Left colon (tissue), 2 donors: ENCODE measurements at regions not wholly inside any gene's neighbourhood (a gene's known extent, or its start where the extent isn't known, plus 50 kb on each side); places are given as distances from the start of the nearest gene placed in this dataset.

ENCODE experiments used
- ATAC-seq: fragments of 200-7000 bp; cut with Tn5 transposase; one replicate; pipeline ENCODE4 v1.9.1; 2020; ENCODE audit warnings: mild to moderate bottlenecking, moderate library complexity
- DNase-seq, 2 donors: peaks; one replicate each; pipeline ENCODE4 v3.0.0-alpha.2; 2020
- intact Hi-C, 2 donors: fragments of 100-400 bp; cut with DNase I in 1 of 2; cut with micrococcal nuclease in 1 of 2; formaldehyde crosslinking; loops; one replicate each; pipeline versions ENCODE4 v1.11.2 to v1.14.0; 2022; cut with DNase I, micrococcal nuclease
- donor health status: DM: no; HTN: no; CAD: no.
- donor health status: DM: yes; HTN: yes; CAD: no.

DNA sequence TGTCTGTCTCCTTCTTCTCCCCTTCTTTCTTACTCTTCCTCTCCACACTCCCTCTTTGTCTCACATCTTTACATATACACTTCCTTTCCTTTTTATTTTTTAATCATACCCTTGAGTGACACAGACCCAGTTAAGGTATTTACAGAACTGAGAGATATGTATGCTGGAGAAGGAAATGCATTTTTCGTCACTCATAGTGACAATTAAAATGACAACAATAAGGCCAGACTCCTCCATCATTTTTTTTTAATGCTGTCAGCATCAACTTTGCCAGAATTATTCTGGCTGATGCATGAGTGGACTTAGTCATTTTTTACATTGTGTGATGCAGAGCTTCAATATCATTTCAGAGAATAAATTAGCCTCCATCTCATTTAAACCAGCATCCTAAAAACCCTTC is 272.9 kb downstream of the TMEM38B start:
- no peak for DNase-seq
- no peak for ATAC-seq
- intact Hi-C loops = no loop called here

DNA sequence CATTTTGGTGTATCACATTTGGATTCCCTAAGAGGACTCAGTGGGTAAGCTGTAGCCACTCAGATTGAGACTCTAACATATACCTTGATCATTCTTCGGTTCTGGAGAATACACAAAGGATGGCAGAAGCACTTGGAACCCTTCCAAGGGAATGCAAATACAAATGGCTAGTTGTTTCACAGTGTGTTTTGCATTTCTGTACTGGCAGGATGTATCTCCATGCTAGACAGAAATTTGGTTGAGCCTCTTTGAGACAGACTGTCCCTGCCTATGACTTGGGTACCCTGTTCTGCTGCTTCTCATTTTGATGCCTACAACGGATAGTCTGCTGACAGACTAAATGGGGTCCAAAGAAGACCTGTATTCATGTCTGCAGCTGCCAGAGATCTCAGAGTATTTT is 273.5 kb downstream of the TMEM38B start:
- DNase-seq (no peak), ATAC-seq (no peak)
- intact Hi-C loops = no loop called here

DNA sequence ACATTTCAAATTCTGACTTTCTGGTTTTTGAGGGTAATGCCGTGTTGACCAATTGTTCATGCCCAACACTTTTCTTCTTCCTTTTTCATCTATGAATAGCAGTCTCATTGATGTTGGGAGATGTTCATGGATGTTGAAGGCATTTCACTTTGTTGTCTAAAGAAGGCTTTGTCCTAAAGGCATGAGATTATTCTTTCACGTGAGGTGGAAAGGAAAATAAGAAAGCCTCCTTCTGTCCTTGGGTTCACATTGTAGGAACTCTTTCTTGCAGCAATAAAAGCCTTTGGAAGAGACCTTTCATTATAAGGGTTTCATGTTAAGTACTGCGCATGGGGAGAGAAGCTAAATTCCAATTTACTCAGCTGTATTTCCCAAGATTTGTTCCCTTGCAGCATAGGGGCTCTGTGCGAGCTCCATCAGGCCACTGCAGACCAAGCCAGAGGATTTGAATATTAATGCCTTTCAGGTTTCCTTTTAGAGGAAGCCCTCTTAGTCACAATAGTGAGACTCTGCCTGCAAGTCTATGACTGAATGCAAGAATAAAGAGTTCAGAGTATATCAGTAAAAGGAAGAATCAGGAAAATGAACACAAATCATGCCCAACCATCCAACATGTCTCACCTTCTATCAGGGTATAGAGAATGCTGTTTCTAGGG is 274.6 kb downstream of the TMEM38B start:
- ATAC-seq (no peak), DNase-seq (no peak)
- intact Hi-C loops = no loop called here

DNA sequence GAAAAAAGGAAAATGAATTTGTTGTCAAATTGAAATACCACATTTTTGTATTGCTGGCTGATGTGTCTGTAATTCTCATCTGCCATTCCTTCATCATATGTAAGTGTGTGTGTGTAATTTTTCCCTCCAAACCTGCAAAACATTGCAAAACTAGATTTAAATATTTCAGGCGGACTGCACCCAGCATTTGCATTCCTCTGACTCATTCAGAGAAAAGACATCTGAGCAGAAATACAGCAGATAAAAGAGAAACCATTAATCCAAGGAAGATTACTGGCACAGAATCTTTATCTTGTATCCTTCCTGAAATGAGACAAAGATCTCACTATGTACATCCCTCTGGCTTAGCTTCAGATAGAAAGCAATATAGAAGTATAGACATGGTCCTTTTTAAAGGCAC is 275.3 kb downstream of the TMEM38B start:
- DNase-seq (no peak), ATAC-seq (no peak)
- intact Hi-C loops = no loop called here

DNA sequence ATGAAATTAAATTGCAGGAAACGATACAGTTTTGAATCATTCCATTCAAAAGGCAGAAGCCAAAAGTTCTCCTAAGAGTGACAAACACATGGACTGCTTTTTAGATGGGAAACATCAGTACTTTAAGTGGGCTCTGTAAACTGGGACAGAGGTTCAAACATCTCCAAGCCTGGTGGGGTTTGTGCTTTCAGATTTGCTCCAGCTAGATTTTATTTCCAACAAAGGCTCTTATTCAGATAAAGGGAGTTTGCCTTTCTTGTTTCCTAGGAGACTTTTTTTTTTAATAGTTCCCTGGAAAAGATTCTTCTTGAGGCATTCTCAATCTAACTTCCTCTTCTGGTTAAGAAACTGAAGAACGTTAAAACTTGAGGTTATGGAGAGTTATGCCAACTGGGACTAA is 277.6 kb downstream of the TMEM38B start:
- ATAC-seq = no peak
- DNase-seq = no peak
- intact Hi-C loops = no loop called here

DNA sequence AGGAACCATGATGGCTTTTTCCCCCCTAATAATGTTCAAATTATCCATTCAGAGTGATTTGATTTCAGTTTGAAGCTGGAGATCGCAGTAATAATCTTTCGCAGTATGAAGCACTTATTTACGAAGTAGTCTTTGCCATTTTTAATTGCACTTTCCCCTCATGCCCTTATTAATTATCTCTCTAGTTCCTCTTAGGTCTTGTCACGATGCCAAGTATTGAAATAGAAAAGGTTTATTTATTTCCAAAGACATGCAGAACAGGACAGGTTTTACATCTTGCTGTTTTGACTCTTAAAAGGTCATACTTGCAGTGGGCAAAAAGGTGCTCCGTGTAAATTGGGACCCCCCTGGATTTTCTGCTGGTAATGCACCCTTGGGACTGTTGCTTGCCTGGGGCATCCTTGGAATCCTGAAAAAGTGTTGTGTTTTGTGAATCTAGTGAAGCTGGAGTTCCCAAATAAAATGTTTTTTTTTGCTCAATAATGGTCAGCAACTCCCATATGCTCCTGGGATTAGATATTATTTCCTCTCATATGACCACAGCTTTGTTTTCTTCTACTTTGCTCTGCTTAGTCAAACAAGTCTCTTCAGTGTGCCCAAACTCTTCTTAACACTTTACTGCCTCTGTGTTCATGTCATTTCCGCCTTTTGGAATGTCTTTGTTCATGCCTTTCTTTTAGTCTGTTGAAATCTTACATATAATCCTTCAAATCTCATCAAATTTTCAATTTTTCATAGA is 278.3 kb downstream of the TMEM38B start:
- DNase-seq = no peak
- intact Hi-C loops = no loop called here
- no peak for ATAC-seq

DNA sequence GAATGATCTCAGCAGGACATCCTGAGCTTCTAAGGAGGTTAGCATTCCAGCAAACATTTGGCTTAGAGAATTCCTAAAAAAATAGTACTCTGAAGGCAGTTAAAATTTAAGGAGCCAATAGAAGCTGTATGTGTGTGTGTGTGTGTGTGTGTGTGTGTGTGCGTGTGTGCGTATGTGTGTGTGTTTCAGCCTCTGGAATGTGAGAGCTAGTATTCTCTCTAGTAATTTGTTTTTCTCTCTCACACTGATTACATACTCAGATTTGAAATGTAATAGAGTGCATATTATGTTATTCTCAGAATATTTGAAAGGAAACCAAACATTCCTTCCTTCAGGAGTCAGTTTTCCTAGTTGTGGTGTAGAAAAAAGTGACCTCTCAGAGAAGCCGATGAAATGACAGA is 279.6 kb downstream of the TMEM38B start:
- intact Hi-C loops = no loop called here
- DNase-seq = no peak
- no peak for ATAC-seq

DNA sequence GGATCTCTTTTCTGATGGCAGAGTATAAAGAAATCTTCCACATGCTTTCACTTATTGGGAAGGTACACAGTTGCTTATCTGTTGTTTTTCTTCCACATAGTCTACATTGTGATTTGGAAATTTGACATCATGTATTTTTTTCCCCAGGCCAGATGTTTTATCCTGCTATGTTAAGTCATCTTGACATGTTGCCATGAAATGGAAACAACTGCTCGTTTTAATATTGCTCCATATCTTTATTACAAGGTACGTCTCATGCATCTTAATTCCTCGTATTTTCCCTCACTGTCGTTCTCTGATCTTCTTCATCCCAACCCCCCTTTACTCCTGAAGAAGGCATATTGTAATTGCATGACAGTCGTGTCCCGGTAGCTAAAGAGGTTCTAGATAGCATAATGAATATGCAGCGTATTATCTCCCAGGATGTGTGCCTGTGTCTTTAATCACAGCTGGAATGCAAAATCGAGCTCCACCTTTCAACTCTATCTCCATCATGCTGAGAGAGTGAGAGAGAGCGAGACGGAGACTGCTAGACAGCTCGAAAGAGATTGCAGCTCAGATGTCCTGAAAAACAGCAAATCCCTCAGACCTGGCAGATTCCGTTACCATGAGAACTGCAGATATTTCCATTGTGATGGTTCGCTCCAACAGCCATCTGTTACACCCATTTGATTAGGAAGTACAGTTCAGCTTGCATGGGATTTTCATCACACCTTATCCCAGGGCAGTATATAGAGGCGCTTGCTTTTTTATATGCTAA is 281.7 kb downstream of the TMEM38B start:
- DNase-seq (no peak), ATAC-seq (no peak)
- intact Hi-C loops = no loop called here

DNA sequence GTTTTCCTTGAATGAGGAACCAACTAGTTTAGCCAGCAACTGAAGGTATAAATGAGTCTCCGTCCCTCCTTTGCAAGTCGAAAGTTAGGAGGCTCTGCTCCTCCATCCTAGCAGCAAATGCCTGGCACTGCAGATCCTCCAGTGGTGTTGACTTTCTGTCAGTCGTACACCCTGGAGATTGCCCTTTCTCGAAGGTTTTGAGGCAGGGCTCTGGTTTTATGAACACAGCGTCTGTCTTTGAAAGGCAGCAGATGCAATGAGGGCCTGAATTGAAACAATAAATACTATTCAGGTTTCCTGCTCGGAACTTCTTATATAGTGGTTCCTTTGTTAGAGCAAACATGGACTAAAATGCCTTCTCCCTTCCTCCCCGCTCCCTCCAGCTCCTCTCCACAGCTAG is 284.0 kb downstream of the TMEM38B start:
- no peak for ATAC-seq
- DNase-seq = no peak
- intact Hi-C loops = no loop called here

DNA sequence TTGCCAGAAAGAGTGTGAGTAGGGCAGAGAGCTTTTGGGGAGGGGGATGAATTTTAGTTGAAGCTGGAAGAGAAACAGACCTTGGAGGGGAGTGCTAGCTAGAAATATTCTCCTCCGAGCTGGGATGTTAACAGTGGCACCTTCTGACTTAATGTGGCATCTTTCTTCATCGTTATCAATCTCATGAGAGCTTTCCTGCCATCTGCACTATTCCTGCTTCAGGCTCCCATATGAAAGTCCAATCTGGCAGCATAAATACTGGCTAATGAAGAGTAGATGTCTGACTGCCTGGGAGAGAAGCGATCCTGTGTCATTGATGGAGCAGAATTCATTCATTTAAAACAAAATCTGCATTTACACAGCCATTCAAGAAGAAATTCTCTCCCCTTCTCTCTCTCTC is 284.5 kb downstream of the TMEM38B start:
- intact Hi-C loops = no loop called here
- ATAC-seq = no peak

DNA sequence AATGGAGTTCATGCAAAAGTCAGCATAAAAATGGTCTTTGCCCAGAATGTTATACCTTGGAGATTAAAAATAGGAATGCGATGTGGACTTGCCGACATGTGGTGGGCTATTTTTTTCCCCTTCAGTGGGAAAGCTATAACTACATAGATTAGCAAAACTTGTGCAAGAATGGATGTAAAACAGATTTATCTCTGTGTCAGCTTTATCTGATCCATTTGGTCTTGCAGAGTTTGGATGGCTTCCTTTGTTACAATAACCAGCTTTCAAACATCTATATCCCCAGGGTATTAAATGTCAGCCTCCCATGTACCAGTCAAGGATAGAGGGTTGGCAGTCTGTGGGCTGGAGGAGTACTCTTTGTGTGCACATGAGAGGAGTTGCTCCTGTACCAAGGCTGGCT is 284.9 kb downstream of the TMEM38B start:
- ATAC-seq (no peak), DNase-seq (no peak)
- intact Hi-C loops = no loop called here

More for the DNA sequence above, 284.5 kb downstream of the TMEM38B start:
- DNase-seq = no peak

DNA sequence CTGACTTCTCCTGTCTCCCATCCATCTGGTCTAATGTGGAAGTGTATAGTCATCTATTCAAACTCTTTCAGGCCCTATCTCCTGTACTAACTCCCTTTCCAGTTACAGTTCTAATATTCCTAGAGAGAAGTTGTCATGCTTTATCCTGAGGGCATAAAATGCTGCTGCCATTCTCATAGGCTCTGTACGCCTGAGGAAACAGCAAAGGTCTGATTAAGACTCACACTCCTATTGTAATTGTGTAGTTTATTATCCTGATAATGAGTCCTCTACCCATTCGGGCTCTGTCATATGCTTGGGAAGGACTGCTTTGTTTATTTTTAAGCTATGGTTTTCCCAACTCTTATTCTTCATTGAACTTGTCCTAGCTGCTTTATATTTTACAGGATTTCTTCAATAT is 290.4 kb downstream of the TMEM38B start:
- DNase-seq = no peak
- intact Hi-C loops = no loop called here
- no peak for ATAC-seq

DNA sequence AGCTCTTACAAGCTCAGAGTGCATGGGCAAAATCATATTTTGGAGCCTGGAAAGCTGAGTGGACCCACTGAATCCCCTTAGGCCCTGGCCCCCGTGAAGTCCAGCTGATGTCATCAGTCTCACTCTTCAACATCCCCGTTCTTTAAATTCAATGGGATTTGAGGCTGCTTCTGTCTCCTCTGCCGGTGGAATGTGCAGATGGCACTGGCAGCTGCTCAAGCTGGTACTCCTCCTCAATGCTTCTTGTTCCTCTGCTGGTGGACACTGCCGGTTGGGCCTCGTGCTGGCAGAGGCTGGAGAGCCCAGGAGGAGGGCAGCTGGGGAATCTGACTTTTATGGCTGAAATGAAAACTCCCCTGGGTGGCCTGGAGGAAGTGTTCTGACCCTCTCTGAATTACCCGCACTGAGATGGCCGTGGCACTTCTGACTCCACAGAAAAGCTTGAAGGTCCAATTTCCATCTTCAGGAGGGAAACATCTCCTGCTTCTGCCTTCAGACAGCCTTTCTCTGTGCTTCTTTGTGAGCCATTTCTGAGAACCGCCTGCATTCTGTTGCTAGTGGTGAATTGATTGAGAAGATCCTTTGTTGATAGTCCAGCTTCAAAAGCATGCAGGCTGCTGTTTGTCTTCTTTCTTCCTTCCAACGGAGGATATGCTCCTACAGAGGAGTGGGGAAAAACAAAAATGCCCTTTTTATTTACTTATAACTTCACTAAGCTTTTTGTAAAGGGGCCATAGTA is 298.9 kb downstream of the TMEM38B start:
- ATAC-seq = no peak
- no peak for DNase-seq
- intact Hi-C loops = no loop called here

DNA sequence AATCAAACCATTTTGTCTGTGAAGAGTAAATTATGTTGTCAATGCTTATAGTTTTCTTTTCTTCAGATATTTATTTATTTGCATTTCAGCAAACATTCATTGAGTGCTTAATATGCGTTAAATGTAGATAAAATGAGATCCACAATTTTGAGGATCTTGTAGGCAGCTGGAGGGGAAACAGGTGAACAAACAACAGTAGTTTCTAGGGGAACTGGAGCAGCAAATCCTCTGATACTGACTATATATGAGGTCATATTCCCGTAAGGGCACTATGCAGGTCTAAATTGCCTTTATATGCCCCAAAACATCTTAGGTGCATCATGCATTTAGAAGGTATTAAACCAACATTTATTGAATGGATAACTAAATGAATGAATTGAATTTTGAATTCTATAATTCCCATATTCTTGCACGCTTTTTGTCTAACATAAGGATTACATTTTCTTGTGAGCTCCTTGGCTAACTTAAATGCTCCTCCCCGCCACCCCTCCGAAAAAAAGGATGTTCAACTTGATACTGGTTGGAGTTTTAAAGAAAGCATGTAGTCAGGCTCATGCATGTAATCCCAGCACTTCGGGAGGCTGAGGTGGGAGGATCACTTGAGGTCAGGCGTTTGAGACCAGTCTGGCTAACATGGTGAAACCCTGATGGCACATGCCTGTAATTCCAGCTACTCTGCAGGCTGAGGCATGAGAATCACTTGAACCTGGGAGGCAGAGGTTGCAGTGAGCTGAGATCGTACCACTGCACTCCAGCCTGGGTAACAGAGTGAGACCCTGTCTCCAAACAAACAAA is 299.8 kb downstream of the TMEM38B start:
- intact Hi-C loops = no loop called here
- no peak for ATAC-seq
- no peak for DNase-seq

DNA sequence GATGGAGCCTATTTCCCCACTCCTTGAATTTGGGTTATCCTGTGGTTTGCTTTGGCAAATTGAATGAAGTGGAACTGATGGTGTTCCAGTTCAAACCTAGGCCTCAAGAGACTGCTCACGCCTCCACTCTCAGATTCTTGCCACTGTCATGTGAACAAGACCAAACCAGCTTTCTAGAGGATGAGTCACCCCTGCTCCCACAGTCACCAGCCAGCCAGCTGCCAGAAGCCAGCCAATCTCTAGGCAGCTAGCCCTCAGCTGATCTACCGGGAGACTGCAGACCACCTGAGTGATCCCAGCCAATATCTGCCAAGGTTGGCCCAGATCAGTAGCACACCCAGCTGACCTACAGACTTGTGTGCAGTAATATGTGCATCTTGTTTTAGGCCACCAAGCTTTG is 300.6 kb downstream of the TMEM38B start:
- no peak for ATAC-seq
- DNase-seq = no peak
- intact Hi-C loops = no loop called here

DNA sequence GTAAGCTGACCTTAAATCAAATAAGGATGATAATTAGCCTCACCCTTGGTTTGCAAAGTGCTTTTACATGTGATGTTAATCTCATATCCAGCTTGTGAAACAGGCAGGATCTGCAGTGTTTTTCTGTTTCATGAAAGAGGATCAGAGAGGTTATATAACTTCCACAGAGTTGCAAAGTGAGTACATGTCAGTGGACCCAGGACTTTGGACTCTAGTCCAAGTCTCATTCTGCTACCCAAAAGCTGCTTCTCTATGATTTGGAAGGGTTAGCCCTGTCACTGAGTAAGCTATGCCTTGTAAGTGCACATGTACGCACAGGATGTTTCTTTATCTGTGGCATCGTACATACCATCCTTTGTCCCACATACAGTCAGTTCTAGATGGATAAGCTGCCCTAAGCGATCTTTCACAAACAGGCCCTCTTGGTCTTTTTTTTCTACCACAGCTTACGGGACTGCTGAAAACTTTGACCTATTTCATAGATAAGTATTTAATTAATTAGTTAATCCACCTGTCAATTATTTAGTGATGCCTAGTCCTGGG is 322.9 kb downstream of the TMEM38B start:
- intact Hi-C loops = no loop called here
- DNase-seq (no peak), ATAC-seq (no peak)

DNA sequence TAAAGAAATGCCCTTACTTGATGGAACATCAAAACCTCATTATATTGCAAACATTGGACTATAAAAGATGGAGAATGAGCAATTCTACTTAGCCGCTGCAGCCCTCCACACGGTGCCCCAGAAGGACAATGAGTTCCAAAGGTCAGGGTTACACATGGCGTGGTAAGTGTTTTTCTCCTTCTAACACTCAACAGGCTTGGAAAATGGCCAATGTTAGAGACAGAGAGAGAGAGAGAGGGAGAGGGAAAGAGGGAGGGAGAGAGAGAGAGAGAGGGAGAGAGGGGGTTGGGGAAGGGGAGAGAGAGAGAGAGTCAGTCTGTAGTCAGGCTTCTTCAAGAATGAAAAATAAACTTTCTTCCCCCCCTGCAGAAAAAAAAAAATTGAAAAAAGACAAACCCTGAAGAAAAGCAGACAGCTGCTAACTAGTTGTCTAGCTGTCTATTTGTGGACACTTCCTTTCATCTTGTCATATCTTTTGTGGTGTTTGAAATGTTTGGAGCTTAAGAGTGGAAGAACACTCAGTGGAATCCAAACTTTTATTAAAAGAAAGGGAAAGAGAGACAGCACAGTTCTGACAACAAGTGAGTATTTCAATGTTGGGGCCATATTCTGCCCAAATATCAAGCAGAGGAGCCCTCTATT is 324.8 kb downstream of the TMEM38B start:
- DNase-seq = no peak
- intact Hi-C loops = no loop called here
- ATAC-seq = no peak

DNA sequence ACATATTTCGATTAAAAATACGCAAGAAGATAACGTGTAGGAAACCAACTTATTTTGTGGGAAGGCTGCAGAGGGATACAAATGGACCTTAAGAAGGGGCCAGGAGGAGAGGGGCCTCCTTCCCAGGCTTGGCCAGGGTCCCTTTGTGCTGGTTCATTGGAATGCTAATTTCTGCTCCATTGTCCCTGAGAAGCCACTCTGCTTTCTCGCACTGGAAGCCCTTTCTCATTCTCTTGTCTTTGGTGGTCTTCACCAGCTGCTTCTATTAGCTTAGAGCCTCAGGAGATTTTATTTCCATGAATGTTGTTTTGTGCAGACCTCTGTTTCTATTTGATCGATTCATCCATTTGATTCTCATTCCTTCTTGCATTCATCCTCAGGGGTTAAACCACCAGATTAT is 325.4 kb downstream of the TMEM38B start:
- intact Hi-C loops = no loop called here
- ATAC-seq = no peak
- DNase-seq = no peak
